ENCODE measurements at regions not wholly inside any gene's neighbourhood (a gene's known extent, or its start where the extent isn't known, plus 50 kb on each side); places are given as distances from the start of the nearest gene placed in this dataset.
"Not testable (repeated sequence)": the region's sequence is repeated elsewhere in the genome, so short reads cannot be mapped to it uniquely, and the experiment has no call there.

GRCh38 chr21:18104802-18105201 lies 139.8 kb upstream of the CHODL start:
- Histone ChIP-seq H3K4me2 (ENCODE audit: low read depth, low read length) (no peak overlapping the region), H3K79me2 (ENCODE audit: insufficient read depth, low read length) (no peaks in the 10 kb centered on the region), H3K27me3 (ENCODE audit: control insufficient read depth in 1 of 2, insufficient read depth in 2 of 2, low read length in 2 of 2) (no peaks in the 10 kb centered on the region), H3K36me3 (replicated peaks in 1 of 2; ENCODE audit: control insufficient read depth in 1 of 2, insufficient read depth in 2 of 2, low read length in 2 of 2) (no peaks in the 10 kb centered on the region), H3K4me3 (replicated peaks in 1 of 3; ENCODE audit: insufficient read depth in 1 of 3, low read depth in 2 of 3, low read length in 3 of 3) (no peak overlapping the region), H3K27ac (ENCODE audit: extremely low read length, insufficient read depth, low read length) (no peak overlapping the region), H3K9ac (ENCODE audit: insufficient read depth, low read depth, low read length) (no peak overlapping the region), H4K20me1 (ENCODE audit: insufficient read depth, low read length) (no peaks in the 10 kb centered on the region), H3K4me1 (ENCODE audit: insufficient read depth, low read length) (no peaks in the 10 kb centered on the region), H2AFZ (ENCODE audit: low read length) (no peak overlapping the region), H3K9me3 (ENCODE audit: low read length) (peaks cover 72% of the 10 kb centered on the region)
- TF ChIP-seq MLXIP (CRISPR knock-in tag; IDR thresholded peaks at IDR 0.05; ENCODE audit: borderline replicate concordance) (no peak), ZNF101 (CRISPR knock-in tag; IDR thresholded peaks at IDR 0.05; ENCODE audit: borderline replicate concordance, low read depth) (no peak), ZNF891 (CRISPR knock-in tag; IDR thresholded peaks at IDR 0.05) (no peak), SOX5 (CRISPR knock-in tag; IDR thresholded peaks at IDR 0.05; ENCODE audit: borderline replicate concordance) (no peak), ZNF235 (CRISPR knock-in tag; IDR thresholded peaks at IDR 0.05; ENCODE audit: borderline replicate concordance) (no peak), ZNF607 (CRISPR knock-in tag; IDR thresholded peaks at IDR 0.05; ENCODE audit: borderline replicate concordance) (no peak)
- FAIRE-seq = no peak
- in situ Hi-C loops (cut with HindIII; ENCODE audit: extremely low pct_ligation_motif_present, low pct_unique_long_range_greater_than_20kb) (no loop called here), intact Hi-C loops (cut with micrococcal nuclease; ENCODE audit: unreplicated experiment) (no loop called here)
- no peak for ATAC-seq
- DNase-seq (ENCODE audit: low spot score) = no peak
- ChIA-PET POLR2A (no interaction called here), CTCF (ENCODE audit: low intra/inter-chr PET ratio, low total read pairs) (no interaction called here)
- no TSS peak for BruUV-seq (replicated peaks)

DNA sequence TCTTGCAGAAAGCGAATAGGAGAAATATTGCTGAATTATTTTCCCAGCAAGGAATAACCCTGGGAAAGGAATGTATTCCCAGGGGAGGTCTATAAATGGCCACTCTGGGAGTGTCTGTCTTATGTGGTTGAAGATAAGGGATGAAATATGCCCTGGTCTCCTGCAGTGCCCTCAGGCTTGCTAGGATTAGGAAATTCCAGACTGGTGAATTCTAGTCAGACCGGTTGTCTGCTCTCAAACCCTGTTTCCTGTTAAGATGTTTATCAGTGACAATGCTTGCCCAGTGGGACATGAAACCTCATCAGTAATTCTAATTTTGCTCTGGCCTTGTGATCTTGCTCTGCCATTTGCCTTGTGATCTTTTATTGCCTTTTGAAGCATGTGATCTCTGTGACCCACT lies 148.2 kb upstream of the CHODL start:
- peaks cover 82% of the 10 kb centered on the region for H3K9me3 ChIP-seq (ENCODE audit: low read length)
- H3K79me2 ChIP-seq (ENCODE audit: insufficient read depth, low read length); H3K4me2 ChIP-seq (ENCODE audit: low read depth, low read length); FAIRE-seq; BruUV-seq (replicated peaks); H3K4me1 ChIP-seq (ENCODE audit: insufficient read depth, low read length); H4K20me1 ChIP-seq (ENCODE audit: insufficient read depth, low read length); H3K9ac ChIP-seq (ENCODE audit: insufficient read depth, low read depth, low read length); POLR2A ChIA-PET; H3K27ac ChIP-seq (ENCODE audit: extremely low read length, insufficient read depth, low read length); CTCF ChIA-PET (ENCODE audit: low intra/inter-chr PET ratio, low total read pairs); DNase-seq (ENCODE audit: low spot score); H3K36me3 ChIP-seq (replicated peaks in 1 of 2; ENCODE audit: control insufficient read depth in 1 of 2, insufficient read depth in 2 of 2, low read length in 2 of 2); intact Hi-C loops (cut with micrococcal nuclease; ENCODE audit: unreplicated experiment); H3K4me3 ChIP-seq (replicated peaks in 1 of 3; ENCODE audit: insufficient read depth in 1 of 3, low read depth in 2 of 3, low read length in 3 of 3); ATAC-seq; H2AFZ ChIP-seq (ENCODE audit: low read length); H3K27me3 ChIP-seq (ENCODE audit: control insufficient read depth in 1 of 2, insufficient read depth in 2 of 2, low read length in 2 of 2); in situ Hi-C loops (cut with HindIII; ENCODE audit: extremely low pct_ligation_motif_present, low pct_unique_long_range_greater_than_20kb): not testable (repeated sequence)
- WGBS (ENCODE audit: low lambda C conversion rate) = 3% methylated on average over 2 of the region's 2 CpGs

All from HepG2 (cell line).